ENCODE measurements at regions not wholly inside any gene's neighbourhood (a gene's known extent, or its start where the extent isn't known, plus 50 kb on each side); places are given as distances from the start of the nearest gene placed in this dataset.

DNA sequence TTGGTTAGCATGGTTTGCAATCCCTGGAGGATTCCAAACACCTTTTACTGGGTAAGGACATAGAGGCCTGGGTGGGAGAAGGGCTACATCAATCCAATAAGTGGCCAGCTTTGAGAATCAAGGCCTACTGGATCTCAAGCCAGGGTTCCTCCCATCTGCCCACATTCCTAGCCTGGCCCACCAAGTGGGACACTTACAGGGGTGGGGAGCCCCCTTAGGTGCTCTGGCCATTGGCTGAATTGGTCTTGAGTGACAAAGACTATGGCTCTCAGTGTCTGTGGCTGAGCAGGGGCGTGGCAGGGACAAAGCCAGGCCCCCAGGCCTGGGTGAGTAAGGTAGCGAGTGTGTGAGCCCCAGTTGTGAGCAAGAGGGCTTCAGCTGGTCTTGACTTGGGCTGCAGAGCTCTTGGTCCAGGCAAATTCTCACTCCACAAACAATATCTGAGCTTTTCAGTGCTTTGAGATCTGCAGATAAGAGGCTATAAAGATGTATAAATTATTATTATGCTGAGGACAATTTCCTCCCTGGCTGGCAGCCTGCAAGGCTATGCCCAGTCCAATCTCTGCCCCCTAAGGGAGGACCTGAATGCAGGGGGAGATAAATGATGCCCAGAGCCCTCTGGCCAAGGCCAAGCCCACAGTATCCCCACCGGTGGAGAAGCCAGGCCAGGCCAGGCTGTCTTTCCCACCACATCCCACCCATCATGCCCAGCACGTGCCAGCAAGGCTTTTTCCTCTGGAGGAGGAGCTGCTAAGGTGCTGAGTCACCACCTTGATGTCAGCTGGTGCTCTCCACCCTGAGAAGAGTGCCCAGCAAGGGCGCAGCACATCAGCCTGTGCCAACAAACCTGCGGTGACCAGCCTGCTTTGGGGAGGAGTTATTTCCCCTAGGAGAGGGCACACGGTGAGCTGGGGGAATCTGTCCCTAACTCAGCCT is 80.7 kb upstream of the DUSP5 start:
- Histone ChIP-seq H3K4me2 (ENCODE audit: control insufficient read depth, extremely low read depth, insufficient read depth, low read depth, low read length) (peak overlapping the region; percentile 18), H3K4me1 (ENCODE audit: control insufficient read depth, extremely low read depth, insufficient read depth, low read length) (peaks cover 38% of the 10 kb centered on the region), H3K9ac (ENCODE audit: control insufficient read depth, extremely low read depth, insufficient read depth, low read length) (no peak overlapping the region), H3K79me2 (ENCODE audit: control insufficient read depth, insufficient read depth, low read length) (no peaks in the 10 kb centered on the region), H3K27me3 (ENCODE audit: control insufficient read depth, extremely low read depth, insufficient read depth, low read length) (no peaks in the 10 kb centered on the region), H3K9me1 (ENCODE audit: control insufficient read depth, extremely low read depth, insufficient read depth, low read length) (no peaks in the 10 kb centered on the region), H2AFZ (ENCODE audit: control insufficient read depth, low read length) (no peak overlapping the region), H3K9me3 (ENCODE audit: control insufficient read depth, low read depth, low read length) (peaks cover 3% of the 10 kb centered on the region), H4K20me1 (ENCODE audit: control insufficient read depth, extremely low read depth, insufficient read depth, low read length) (no peaks in the 10 kb centered on the region), H3K4me3 (ENCODE audit: control insufficient read depth in 2 of 3, extremely low read depth in 1 of 3, insufficient read depth in 2 of 3, low read depth in 1 of 3, low read length in 3 of 3) (no peak overlapping the region), H3K27ac (ENCODE audit: control insufficient read depth, insufficient read depth, low read length) (peak overlapping the region; percentile 19), H3K36me3 (ENCODE audit: control insufficient read depth in 2 of 2, extremely low read depth in 1 of 2, insufficient read depth in 2 of 2, low read length in 2 of 2) (no peaks in the 10 kb centered on the region)
- TF ChIP-seq, protein P1, sequence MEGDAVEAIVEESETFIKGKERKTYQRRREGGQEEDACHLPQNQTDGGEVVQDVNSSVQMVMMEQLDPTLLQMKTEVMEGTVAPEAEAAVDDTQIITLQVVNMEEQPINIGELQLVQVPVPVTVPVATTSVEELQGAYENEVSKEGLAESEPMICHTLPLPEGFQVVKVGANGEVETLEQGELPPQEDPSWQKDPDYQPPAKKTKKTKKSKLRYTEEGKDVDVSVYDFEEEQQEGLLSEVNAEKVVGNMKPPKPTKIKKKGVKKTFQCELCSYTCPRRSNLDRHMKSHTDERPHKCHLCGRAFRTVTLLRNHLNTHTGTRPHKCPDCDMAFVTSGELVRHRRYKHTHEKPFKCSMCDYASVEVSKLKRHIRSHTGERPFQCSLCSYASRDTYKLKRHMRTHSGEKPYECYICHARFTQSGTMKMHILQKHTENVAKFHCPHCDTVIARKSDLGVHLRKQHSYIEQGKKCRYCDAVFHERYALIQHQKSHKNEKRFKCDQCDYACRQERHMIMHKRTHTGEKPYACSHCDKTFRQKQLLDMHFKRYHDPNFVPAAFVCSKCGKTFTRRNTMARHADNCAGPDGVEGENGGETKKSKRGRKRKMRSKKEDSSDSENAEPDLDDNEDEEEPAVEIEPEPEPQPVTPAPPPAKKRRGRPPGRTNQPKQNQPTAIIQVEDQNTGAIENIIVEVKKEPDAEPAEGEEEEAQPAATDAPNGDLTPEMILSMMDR (optimal IDR thresholded peaks at IDR 0.05 in 1 of 3, IDR thresholded peaks at IDR 0.05 in 1 of 3, conservative IDR thresholded peaks at IDR 0.05 in 1 of 3; ENCODE audit: extremely low read depth in 1 of 3, insufficient read depth in 2 of 3, low read length in 3 of 3) = no peak
- no peak for TF ChIP-seq EZH2 (IDR thresholded peaks at IDR 0.05; ENCODE audit: low read length)
- DNase-seq (ENCODE audit: low read depth, low spot score) (no peak), FAIRE-seq (peak; percentile 17)
- dilution Hi-C loops (cut with MboI; ENCODE audit: extremely low pct_ligation_motif_present, low sequenced_read_pairs) = no loop called here

DNA sequence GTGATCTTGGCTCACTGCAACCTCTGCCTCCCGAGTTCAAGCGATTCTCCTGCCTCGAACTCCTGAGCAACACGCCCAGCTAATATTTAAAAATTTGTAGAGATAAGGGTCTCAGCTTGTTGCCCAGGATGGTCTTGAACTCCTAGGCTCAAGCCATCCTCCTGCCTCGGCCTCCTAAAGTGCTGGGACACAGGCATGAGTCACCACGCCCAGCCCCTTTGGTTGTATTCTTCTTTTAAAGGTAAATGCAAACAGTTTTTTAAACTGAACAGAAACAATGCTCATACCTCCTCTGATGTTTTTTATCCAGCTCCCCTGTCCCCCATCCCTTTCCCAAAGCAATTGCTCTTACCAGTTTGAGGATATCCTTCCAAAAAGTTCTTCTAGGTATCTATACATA is 79.5 kb upstream of the DUSP5 start:
- DNase-seq (ENCODE audit: low read depth, low spot score) (no peak), FAIRE-seq (no peak)
- H3K4me2 ChIP-seq (ENCODE audit: control insufficient read depth, extremely low read depth, insufficient read depth, low read depth, low read length) = no peak overlapping the region
- H3K27ac ChIP-seq (ENCODE audit: control insufficient read depth, insufficient read depth, low read length) = no peak overlapping the region
- no peak for TF ChIP-seq EZH2 (IDR thresholded peaks at IDR 0.05; ENCODE audit: low read length)
- TF ChIP-seq, protein P1 (optimal IDR thresholded peaks at IDR 0.05 in 1 of 3, IDR thresholded peaks at IDR 0.05 in 1 of 3, conservative IDR thresholded peaks at IDR 0.05 in 1 of 3; ENCODE audit: extremely low read depth in 1 of 3, insufficient read depth in 2 of 3, low read length in 3 of 3) = no peak
- dilution Hi-C loops (cut with MboI; ENCODE audit: extremely low pct_ligation_motif_present, low sequenced_read_pairs) = no loop called here
- H3K36me3 ChIP-seq (ENCODE audit: control insufficient read depth in 2 of 2, extremely low read depth in 1 of 2, insufficient read depth in 2 of 2, low read length in 2 of 2) = no peaks in the 10 kb centered on the region
- H3K9me3 ChIP-seq (ENCODE audit: control insufficient read depth, low read depth, low read length) = peaks cover 3% of the 10 kb centered on the region
- H3K4me3 ChIP-seq (ENCODE audit: control insufficient read depth in 2 of 3, extremely low read depth in 1 of 3, insufficient read depth in 2 of 3, low read depth in 1 of 3, low read length in 3 of 3) = no peak overlapping the region
- no peaks in the 10 kb centered on the region for H3K9me1 ChIP-seq (ENCODE audit: control insufficient read depth, extremely low read depth, insufficient read depth, low read length)
- peaks cover 38% of the 10 kb centered on the region for H3K4me1 ChIP-seq (ENCODE audit: control insufficient read depth, extremely low read depth, insufficient read depth, low read length)
- H3K9ac ChIP-seq (ENCODE audit: control insufficient read depth, extremely low read depth, insufficient read depth, low read length) = no peak overlapping the region
- H3K79me2 ChIP-seq (ENCODE audit: control insufficient read depth, insufficient read depth, low read length) = no peaks in the 10 kb centered on the region
- H3K27me3 ChIP-seq (ENCODE audit: control insufficient read depth, extremely low read depth, insufficient read depth, low read length) = no peaks in the 10 kb centered on the region
- H4K20me1 ChIP-seq (ENCODE audit: control insufficient read depth, extremely low read depth, insufficient read depth, low read length) = no peaks in the 10 kb centered on the region
- no peak overlapping the region for H2AFZ ChIP-seq (ENCODE audit: control insufficient read depth, low read length)

Measured in keratinocyte (primary cell).